ENCODE measurements at regions not wholly inside any gene's neighbourhood (a gene's known extent, or its start where the extent isn't known, plus 50 kb on each side); places are given as distances from the start of the nearest gene placed in this dataset.

DNA sequence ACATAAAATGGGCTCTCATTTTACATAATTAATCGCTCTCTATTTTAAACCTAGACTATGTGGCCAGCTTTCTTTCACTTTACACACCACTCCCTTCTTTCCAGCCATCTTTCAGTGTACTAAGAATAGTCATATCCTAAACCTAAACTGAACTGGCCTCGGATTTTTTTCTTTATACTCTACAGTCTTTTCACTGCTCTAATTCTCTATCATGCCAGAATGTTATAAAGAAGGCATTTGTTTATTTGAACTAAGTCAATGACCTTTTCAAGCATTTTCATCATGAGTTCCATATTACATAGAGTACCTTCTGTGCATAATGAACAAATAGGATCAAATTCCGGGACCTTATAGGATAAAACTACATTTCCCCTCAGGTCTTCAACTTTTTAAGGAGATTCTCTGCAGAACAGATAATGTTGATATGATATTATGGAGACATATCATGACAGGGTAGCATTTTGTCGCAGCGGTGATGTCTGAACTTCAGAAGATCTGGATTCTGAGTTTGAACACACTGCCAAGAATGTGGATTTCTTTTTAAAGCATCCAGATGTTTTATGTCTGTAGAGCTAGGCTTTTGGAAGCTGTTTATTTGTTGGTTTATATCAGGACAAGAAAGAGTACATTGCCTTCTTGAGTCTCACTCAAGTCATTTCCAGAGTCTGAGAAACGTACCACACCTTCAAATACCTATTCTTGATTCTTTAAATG lies 1047.3 kb downstream of the MCTP2 start:
- TF ChIP-seq FOSL1 (IDR thresholded peaks at IDR 0.05; ENCODE audit: insufficient read depth, low read depth, low read length) (no peak), HDAC6 (IDR thresholded peaks at IDR 0.05; ENCODE audit: low read depth, low read length) (no peak), ZNF274 (IDR thresholded peaks at IDR 0.05; ENCODE audit: borderline replicate concordance, extremely low read depth, low read length) (no peak)

All from H1 (cell line).